Stimulated activated naive CD4-positive, alpha-beta T cell (primary cell): ENCODE measurements at regions not wholly inside any gene's neighbourhood (a gene's known extent, or its start where the extent isn't known, plus 50 kb on each side); places are given as distances from the start of the nearest gene placed in this dataset.

ENCODE experiments used
- DNase-seq, 6 experiments: peaks; one replicate each; lab custom pipeline; 2025; lab: John Stamatoyannopoulos, UW

GRCh38 chr5:87876616-87877015 is 392.0 kb downstream of the TMEM161B start:
- no peak for DNase-seq

DNA sequence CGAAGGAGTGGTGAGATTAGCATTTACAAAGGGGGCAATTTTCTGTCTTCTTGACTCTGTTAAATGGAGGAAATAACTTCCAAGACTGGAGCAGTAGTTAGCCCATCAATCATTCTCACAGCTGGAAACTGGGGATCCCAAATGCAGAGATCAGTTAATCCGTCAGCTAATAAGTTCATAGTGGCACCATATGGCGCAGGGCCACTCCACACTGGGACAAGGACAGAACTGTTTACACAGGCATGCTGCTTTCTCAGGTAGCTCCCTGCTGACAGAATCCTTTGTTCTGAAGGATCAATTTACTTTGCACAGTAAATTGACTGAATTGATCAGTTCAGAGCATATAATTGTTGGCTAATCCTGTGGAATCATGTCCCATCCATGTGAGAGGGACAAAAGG is 395.7 kb downstream of the TMEM161B start:
- DNase-seq, result no peak

GRCh38 chr5:87868792-87869191 is 399.9 kb downstream of the TMEM161B start:
- DNase-seq, result no peak

GRCh38 chr5:87867281-87867680 is 401.4 kb downstream of the TMEM161B start:
- no peak for DNase-seq

DNA sequence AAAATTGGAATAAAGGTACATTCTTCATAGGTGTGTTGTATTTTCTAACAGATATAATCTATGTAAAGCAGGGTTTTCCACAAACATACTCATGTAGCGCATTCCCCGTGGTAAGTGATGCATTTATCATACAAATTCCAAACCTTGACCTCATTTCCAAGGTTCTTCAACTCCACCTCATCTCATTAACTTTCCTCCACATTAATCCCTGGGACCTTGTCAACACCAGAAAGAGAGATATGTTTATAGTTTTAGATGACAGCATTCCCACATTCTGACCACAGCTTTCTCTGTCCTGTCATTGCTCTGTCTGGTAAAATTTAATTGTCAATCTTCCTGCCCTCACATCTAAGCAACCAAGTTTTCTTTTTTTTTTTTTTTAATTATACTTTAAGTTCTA is 415.1 kb downstream of the TMEM161B start:
- no peak for DNase-seq

- DNase-seq, result no peak
Measured at GRCh38 chr5:87851603-87852002, 417.0 kb downstream of the TMEM161B start.

DNA sequence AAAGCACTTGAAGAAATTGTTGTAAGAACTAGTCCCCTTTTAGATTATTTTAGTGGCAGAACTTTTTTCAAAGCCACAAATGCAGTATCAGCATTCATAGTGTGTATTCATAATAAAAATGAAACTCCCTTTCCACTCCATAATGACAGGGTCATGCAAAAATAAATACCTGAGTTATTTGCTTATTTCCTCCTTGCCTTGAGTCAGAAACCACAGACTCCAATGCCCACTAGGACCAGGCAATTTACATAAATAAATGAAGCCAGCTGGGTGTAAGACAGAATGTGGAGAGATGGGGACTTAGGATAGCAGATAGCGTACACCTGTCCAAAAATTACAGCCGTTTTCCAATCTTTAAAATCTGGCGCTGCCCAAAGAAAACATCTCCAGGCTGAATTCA is 417.8 kb downstream of the TMEM161B start:
- no peak for DNase-seq

- no peak for DNase-seq
Measured at GRCh38 chr5:87845734-87846133, 422.9 kb downstream of the TMEM161B start.

- no peak for DNase-seq
Measured at GRCh38 chr5:87844866-87845265, 423.8 kb downstream of the TMEM161B start.

DNA sequence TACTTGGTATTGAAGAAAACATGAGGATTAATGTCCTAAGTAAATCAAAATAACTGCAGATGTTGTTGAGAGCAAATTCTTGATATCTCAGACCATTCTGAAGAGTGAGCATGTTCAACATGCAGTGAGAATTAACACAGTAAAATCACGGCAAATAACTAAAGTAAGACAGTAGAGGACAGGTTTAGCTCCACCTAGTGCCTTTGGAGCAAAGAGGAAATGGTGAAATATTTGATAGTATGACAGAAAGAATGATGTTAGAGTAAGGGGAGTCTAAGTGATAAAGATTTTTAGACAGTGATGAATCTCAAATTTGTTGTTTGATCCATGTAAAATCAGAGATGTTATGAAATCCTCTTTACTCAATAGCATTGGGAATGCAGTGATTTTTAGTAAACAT is 424.2 kb downstream of the TMEM161B start:
- no peak for DNase-seq

GRCh38 chr5:87836696-87837095 is 424.0 kb upstream of the CCNH start:
- DNase-seq, result no peak

DNA sequence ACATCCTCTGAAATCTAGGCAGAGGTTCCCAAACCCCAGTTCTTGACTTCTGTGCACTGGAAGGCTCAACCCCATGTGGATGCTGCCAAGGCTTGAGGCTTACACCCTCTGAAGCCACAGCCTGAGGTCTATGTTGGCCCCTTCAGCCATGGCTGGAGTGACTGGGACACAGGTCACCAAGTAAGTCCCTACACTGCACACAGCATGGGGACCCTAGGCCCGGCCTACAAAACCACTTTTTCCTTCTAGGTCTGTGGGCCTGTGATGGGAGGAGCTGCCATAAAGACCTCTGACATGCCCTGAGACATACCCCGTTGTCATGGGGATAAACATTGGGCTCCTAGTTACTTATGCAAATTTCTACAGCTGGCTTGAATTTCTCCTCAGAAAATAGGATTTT is 418.8 kb upstream of the CCNH start:
- no peak for DNase-seq

DNA sequence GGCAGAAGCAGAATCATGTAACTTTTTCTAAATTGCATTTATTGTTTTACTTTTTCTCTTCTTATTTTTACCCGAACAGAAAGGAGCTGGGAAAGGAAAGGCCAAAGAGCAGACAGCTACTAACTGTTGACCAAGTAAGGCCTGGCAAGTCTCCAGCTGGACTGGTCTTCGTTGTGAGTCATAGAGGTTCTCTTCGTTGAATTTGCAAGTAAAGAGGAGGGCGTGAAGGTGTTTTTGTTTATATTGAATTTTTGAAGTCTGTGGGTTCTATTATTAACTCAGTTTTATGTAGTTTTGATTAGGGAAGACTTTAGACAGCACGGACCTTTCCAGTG is 416.5 kb upstream of the CCNH start:
- no peak for DNase-seq

GRCh38 chr5:87828545-87829216 is 416.0 kb upstream of the CCNH start:
- DNase-seq, result no peak

GRCh38 chr5:87827539-87827938 is 414.8 kb upstream of the CCNH start:
- no peak for DNase-seq

GRCh38 chr5:87826507-87826906 is 413.8 kb upstream of the CCNH start:
- DNase-seq, result no peak

GRCh38 chr5:87825583-87825982 is 412.9 kb upstream of the CCNH start:
- DNase-seq, result no peak

DNA sequence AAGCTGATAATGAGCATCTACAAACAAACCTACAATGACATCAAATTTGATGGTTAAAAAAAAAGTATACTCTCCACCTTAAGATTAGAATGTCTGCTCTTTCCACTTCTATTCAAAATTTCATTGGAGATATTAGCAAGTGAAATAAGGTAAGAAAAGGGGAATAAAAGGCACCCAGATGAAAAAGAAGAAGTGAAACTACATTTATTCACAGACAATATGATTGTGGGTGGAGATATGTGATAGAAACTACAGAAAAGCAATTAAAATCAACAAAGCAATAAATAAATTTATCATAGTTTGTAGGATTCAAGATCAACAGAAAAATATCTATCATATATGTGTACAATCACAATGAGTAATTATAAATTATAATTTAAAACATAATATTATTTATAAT is 395.1 kb upstream of the CCNH start:
- no peak for DNase-seq

GRCh38 chr5:87803352-87803751 is 390.6 kb upstream of the CCNH start:
- DNase-seq, result no peak

DNA sequence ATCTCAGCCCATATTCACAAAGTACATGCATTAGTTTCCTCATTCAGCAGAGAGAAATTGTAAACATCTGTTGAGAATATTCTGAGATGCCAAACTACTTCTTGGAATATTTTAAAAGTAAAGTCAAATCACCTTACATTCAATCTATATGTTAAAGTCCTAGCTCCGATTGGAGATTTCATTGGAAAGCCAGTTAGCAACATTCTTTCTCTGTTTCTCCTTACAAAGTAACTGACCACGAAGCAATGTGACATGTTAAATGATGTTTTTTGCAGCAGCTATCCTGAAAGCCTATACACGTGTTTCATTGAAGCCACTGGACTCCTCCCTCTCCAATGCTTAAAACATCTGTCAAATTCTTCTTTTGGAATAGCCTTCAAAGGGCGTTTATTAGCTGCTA is 379.1 kb upstream of the CCNH start:
- DNase-seq, result no peak

DNA sequence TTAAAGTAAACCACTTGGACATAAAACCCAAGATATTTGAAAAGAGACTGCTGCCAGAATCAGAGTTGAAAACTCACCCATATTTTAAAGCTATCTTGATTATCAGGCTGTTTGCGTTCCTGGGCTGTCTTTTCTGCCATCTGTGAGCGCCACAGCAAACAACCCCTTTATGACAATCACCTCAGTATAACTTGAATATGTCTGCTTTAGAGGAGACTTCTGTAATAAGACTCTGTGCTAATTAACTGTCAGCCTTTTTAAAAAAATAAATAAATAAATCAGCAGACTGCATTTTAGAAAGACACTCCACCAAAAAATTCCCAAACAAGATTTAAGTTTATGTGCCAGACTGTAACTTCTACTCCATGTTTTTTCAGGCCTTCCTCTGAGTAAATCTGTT is 375.7 kb upstream of the CCNH start:
- no peak for DNase-seq

GRCh38 chr5:87787625-87788256 is 375.0 kb upstream of the CCNH start:
- no peak for DNase-seq

DNA sequence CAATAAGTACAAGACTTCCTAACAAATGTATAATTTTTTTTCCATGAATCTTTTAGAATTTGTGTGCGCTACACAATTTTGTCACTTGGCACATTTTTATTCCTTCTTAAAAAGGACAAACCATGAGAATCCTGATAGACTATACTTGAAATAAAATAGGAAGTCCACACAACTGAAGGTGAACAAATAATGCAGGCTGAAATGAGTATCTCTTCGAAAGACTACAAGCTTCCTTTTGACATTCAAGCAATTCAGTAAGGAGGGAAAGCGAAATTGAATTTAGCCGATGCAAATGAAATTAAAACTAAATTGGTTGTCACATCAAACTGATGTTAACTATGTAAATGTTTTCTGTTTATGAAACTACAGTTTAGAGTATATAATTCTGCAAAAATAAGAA is 374.4 kb upstream of the CCNH start:
- DNase-seq, result no peak

GRCh38 chr5:87786471-87786870 is 373.7 kb upstream of the CCNH start:
- DNase-seq, result no peak
